Endothelial cell of umbilical vein (primary cell): ENCODE measurements at regions not wholly inside any gene's neighbourhood (a gene's known extent, or its start where the extent isn't known, plus 50 kb on each side); places are given as distances from the start of the nearest gene placed in this dataset.

Source experiments
- BruUV-seq: library from RNA; stranded (reverse); fragments of 400-500 nt; replicated peaks from 2 replicates; lab custom pipeline; 2021; lab: Mats Ljungman, UMichigan
- CTCF ChIA-PET: fragments of 300-600, 350-600 bp; sonication (Branson Sonifier 250); formaldehyde crosslinking; loops from one replicate; lab custom pipeline; 2021; ENCODE audit warnings: antibody characterized with exemption, inconsistent platforms; lab: Charles Lee
- POLR2A ChIA-PET: fragments of 300-600, 350-600 bp; sonication (Branson Sonifier 250); formaldehyde crosslinking; loops from one replicate; lab custom pipeline; 2021; ENCODE audit warnings: antibody characterized with exemption, inconsistent platforms; lab: Charles Lee
- DNase-seq: peaks from one replicate; pipeline ENCODE4 v3.0.0-alpha.2; 2011; ENCODE audit warnings: low read depth, low spot score
- FAIRE-seq: peaks from 2 replicates; lab custom pipeline; 2011; peaks lifted over from hg19 to GRCh38; lab: Jason Lieb, UNC
- H2AFZ ChIP-seq: 2 replicates; pipeline ENCODE4 v1.6.0; 2012; ENCODE audit warnings: low read depth, low read length, control low read depth, inconsistent platforms
- H3K27ac ChIP-seq: 2 replicates; pipeline ENCODE4 v1.5.1; 2011; ENCODE audit warnings: low read depth, mild to moderate bottlenecking, control low read depth, low read length, moderate library complexity; ENCODE audit not compliant: insufficient read depth
- H3K27me3 ChIP-seq, 2 experiments: 2 replicates each; pipeline versions ENCODE4 v1.6.0 to v1.6.1; 2011; ENCODE audit warnings: low read length in 2 of 2, mixed read lengths in 1 of 2; ENCODE audit not compliant: control insufficient read depth in 2 of 2, insufficient read depth in 2 of 2
- H3K36me3 ChIP-seq, 2 experiments: 2 replicates in 1 of 2; 3 replicates in 1 of 2; pipeline ENCODE4 v1.5.1; 2011; ENCODE audit warnings: low read length in 2 of 2, mild to moderate bottlenecking in 1 of 2, moderate library complexity in 1 of 2; ENCODE audit not compliant: control insufficient read depth in 2 of 2, insufficient read depth in 2 of 2; ENCODE audit errors: extremely low read depth in 1 of 2
- H3K4me1 ChIP-seq: 3 replicates; pipeline ENCODE4 v1.5.1; 2011; ENCODE audit warnings: mild to moderate bottlenecking, low read length; ENCODE audit not compliant: control insufficient read depth, insufficient read depth; ENCODE audit errors: extremely low read depth
- H3K4me2 ChIP-seq: 2 replicates; pipeline ENCODE4 v1.6.1; 2011; ENCODE audit warnings: low read length, control low read depth, mixed read lengths; ENCODE audit not compliant: insufficient read depth
- H3K4me3 ChIP-seq, 3 experiments: fragments of 200-600 bp in 1 of 3; sonication (generic), shearing (Covaris generic) in 1 of 3; replicated peaks in 1 of 3; 2 replicates each; pipeline ENCODE4 v1.5.1; 2011 to 2016; ENCODE audit warnings: control low read depth in 3 of 3, low read length in 3 of 3, mild to moderate bottlenecking in 2 of 3, inconsistent platforms in 1 of 3, low read depth in 1 of 3, moderate library complexity in 1 of 3; ENCODE audit not compliant: insufficient read depth in 1 of 3
- H3K79me2 ChIP-seq: 2 replicates; pipeline ENCODE4 v1.6.0; 2012; ENCODE audit warnings: low read length, inconsistent platforms; ENCODE audit not compliant: control insufficient read depth, insufficient read depth
- H3K9ac ChIP-seq: replicated peaks from 2 replicates; pipeline ENCODE3; 2011; ENCODE audit warnings: low read length, control low read depth; ENCODE audit not compliant: insufficient read depth; ENCODE audit errors: extremely low read depth
- H3K9me1 ChIP-seq: replicated peaks from 3 replicates; pipeline ENCODE4 v1.6.0; 2011; ENCODE audit warnings: mild to moderate bottlenecking, low read length; ENCODE audit not compliant: control insufficient read depth, insufficient read depth; ENCODE audit errors: extremely low read depth
- H3K9me3 ChIP-seq: replicated peaks from 2 replicates; pipeline ENCODE4 v1.5.1; 2012; ENCODE audit warnings: low read length, inconsistent platforms; ENCODE audit not compliant: control insufficient read depth, insufficient read depth
- H4K20me1 ChIP-seq: replicated peaks from 2 replicates; pipeline ENCODE3; 2011; ENCODE audit warnings: mild to moderate bottlenecking, low read length; ENCODE audit not compliant: control insufficient read depth, insufficient read depth; ENCODE audit errors: extremely low read depth
- CTCF ChIP-seq, 2 donors: IDR thresholded peaks; 1 replicate in 1 of 2; 2 replicates in 1 of 2; pipeline ENCODE4 v1.5.1; 2011; ENCODE audit warnings: low read length in 2 of 2, mild to moderate bottlenecking in 2 of 2, moderate library complexity in 2 of 2, control low read depth in 1 of 2, inconsistent platforms in 1 of 2, low read depth in 1 of 2; ENCODE audit not compliant: insufficient read depth in 1 of 2; ENCODE audit errors: extremely low read depth in 1 of 2
- EZH2 ChIP-seq: IDR thresholded peaks from 2 replicates; pipeline ENCODE4 v1.6.1; 2012; ENCODE audit warnings: borderline replicate concordance, low read depth, mild to moderate bottlenecking, moderate library complexity, low read length, inconsistent platforms; ENCODE audit not compliant: severe bottlenecking
- FOS ChIP-seq: IDR thresholded peaks from 2 replicates; pipeline ENCODE4 v1.6.1; 2011; ENCODE audit warnings: mild to moderate bottlenecking, low read length, moderate library complexity, borderline replicate concordance; ENCODE audit not compliant: insufficient read depth
- GATA2 ChIP-seq: IDR thresholded peaks from 2 replicates; pipeline ENCODE4 v1.7.0; 2011; ENCODE audit warnings: low read depth, mild to moderate bottlenecking, moderate library complexity, mixed read lengths, low read length; ENCODE audit not compliant: insufficient read length, insufficient read depth
- JUN ChIP-seq: IDR thresholded peaks from 2 replicates; pipeline ENCODE4 v1.6.1; 2011; ENCODE audit warnings: borderline replicate concordance, low read depth; ENCODE audit not compliant: insufficient read length, insufficient read depth
- MAX ChIP-seq: IDR thresholded peaks from 2 replicates; pipeline ENCODE4 v1.6.1; 2011; ENCODE audit not compliant: insufficient read depth, insufficient read length
- MYC ChIP-seq: IDR thresholded peaks from one replicate; pipeline ENCODE4 v1.6.1; 2011; ENCODE audit warnings: mild to moderate bottlenecking, low read depth, low read length
- POLR2A ChIP-seq: IDR thresholded peaks from 2 replicates; pipeline ENCODE4 v1.6.1; 2012; ENCODE audit warnings: low read depth, mild to moderate bottlenecking, control low read depth, low read length
- POLR2AphosphoS5 ChIP-seq: IDR thresholded peaks from 2 replicates; pipeline ENCODE4 v1.6.1; 2012; ENCODE audit warnings: low read depth, mild to moderate bottlenecking, control low read depth, low read length, moderate library complexity; ENCODE audit not compliant: insufficient read depth
- dilution Hi-C: fragments of 300-500 bp; cut with MboI; formaldehyde crosslinking; loops from one replicate; pipeline ENCODE4 v1.15.0; 2019; ENCODE audit warnings: low sequenced_read_pairs; ENCODE audit not compliant: extremely low pct_ligation_motif_present
- intact Hi-C: fragments of 100-400 bp; cut with micrococcal nuclease; formaldehyde crosslinking; loops from one replicate; pipeline ENCODE4 v1.10.0; 2022

- H4K20me1 ChIP-seq: no peaks in the 10 kb centered on the region
- H3K4me1 ChIP-seq: no peaks in the 10 kb centered on the region
- dilution Hi-C loops (no loop called here), intact Hi-C loops (no loop called here)
- H3K27ac ChIP-seq: no peak overlapping the region
- H3K9me1 ChIP-seq: no peaks in the 10 kb centered on the region
- no TSS peak for BruUV-seq
- peaks cover 2% of the 10 kb centered on the region for H3K9me3 ChIP-seq
- H3K4me3 ChIP-seq: no peak overlapping the region
- H2AFZ ChIP-seq: no peak overlapping the region
- H3K27me3 ChIP-seq: no peaks in the 10 kb centered on the region
- no peak for FAIRE-seq
- no peak overlapping the region for H3K4me2 ChIP-seq
- H3K9ac ChIP-seq: no peak overlapping the region
- ChIA-PET POLR2A (no interaction called here), CTCF (interaction anchor here (0.7 kb wide), 1 partner anchor 10 kb away, joined by 3 read pairs; no protein-coding TSS in a partner anchor)
- no peak for DNase-seq
- TF ChIP-seq FOS (no peak), POLR2A (no peak), JUN (no peak), CTCF (IDR thresholded peaks at IDR 0.05; ENCODE audit: extremely low read depth in 1 of 2, insufficient read depth in 1 of 2, low read depth in 1 of 2, low read length in 2 of 2) (no peak), MAX (no peak), MYC (no peak), EZH2 (no peak), GATA2 (no peak), POLR2AphosphoS5 (no peak)
- H3K79me2 ChIP-seq: no peaks in the 10 kb centered on the region
- no peaks in the 10 kb centered on the region for H3K36me3 ChIP-seq
These were observed 262.5 kb upstream of the LRTM1 start for GRCh38 chr3:55190331-55190730.
